ENCODE measurements at regions not wholly inside any gene's neighbourhood (a gene's known extent, or its start where the extent isn't known, plus 50 kb on each side); places are given as distances from the start of the nearest gene placed in this dataset.

DNA sequence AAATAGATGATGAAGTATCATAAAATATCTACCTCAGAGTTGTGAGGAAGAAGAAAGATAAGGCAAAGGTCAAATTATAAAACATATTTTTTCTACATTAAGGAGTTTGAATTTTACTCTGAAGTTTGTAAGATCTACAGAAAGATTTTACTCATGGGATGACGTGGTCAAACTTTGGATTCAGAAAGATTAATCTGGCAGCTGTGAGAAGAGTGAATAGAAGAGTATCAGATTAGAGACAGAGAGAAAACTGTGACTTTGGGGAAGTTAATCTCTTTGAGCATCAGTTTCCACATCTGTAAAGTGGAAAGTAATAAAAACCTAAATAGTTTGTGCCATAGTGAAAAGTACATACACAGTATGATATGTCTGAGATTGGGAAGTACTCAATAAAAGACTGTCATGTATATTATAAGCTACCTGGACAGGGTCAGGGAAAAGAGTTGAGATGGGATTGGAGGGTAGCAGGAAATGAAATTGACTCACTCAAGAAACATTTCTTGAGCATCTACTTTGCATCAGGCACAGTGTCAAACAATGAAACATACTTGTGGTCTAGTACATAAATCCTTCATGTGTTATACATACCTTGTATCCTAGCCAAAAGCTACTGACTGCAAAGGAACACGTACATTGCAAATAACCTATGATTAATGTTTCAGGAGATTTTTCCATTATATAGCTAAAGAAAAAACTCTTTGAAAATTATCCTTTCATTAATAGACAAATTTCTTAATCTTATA, 222.1 kb downstream of the TMEM200A start:
- no peak for TF ChIP-seq EZH2 (IDR thresholded peaks at IDR 0.05; ENCODE audit: borderline replicate concordance, insufficient read depth, low read depth, low read length, poor library complexity, severe bottlenecking)
- TF ChIP-seq, protein P1, sequence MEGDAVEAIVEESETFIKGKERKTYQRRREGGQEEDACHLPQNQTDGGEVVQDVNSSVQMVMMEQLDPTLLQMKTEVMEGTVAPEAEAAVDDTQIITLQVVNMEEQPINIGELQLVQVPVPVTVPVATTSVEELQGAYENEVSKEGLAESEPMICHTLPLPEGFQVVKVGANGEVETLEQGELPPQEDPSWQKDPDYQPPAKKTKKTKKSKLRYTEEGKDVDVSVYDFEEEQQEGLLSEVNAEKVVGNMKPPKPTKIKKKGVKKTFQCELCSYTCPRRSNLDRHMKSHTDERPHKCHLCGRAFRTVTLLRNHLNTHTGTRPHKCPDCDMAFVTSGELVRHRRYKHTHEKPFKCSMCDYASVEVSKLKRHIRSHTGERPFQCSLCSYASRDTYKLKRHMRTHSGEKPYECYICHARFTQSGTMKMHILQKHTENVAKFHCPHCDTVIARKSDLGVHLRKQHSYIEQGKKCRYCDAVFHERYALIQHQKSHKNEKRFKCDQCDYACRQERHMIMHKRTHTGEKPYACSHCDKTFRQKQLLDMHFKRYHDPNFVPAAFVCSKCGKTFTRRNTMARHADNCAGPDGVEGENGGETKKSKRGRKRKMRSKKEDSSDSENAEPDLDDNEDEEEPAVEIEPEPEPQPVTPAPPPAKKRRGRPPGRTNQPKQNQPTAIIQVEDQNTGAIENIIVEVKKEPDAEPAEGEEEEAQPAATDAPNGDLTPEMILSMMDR (IDR thresholded peaks at IDR 0.05), result no peak
